Keratinocyte (primary cell): ENCODE measurements at regions not wholly inside any gene's neighbourhood (a gene's known extent, or its start where the extent isn't known, plus 50 kb on each side); places are given as distances from the start of the nearest gene placed in this dataset.

ENCODE experiments used
- DNase-seq: peaks from one replicate; pipeline ENCODE4 v3.0.0-alpha.2; 2011; ENCODE audit warnings: low read depth, missing footprints, low spot score
- FAIRE-seq: peaks from 2 replicates; lab custom pipeline; 2011; peaks lifted over from hg19 to GRCh38; lab: Jason Lieb, UNC
- H2AFZ ChIP-seq: 2 replicates; pipeline ENCODE4 v1.6.0; 2012; ENCODE audit warnings: low read length, control low read depth, inconsistent platforms; ENCODE audit not compliant: control insufficient read depth
- H3K27ac ChIP-seq: 2 replicates; pipeline ENCODE4 v1.5.1; 2011; ENCODE audit warnings: low read length; ENCODE audit not compliant: control insufficient read depth, insufficient read depth
- H3K27me3 ChIP-seq: 3 replicates; pipeline ENCODE4 v1.6.0; 2011; ENCODE audit warnings: low read length; ENCODE audit not compliant: control insufficient read depth, insufficient read depth; ENCODE audit errors: extremely low read depth
- H3K36me3 ChIP-seq, 2 experiments: 2 replicates in 1 of 2; 3 replicates in 1 of 2; pipeline ENCODE4 v1.5.1; 2011; ENCODE audit warnings: low read length in 2 of 2, mild to moderate bottlenecking in 1 of 2; ENCODE audit not compliant: control insufficient read depth in 2 of 2, insufficient read depth in 2 of 2; ENCODE audit errors: extremely low read depth in 1 of 2
- H3K4me1 ChIP-seq: 3 replicates; pipeline ENCODE4 v1.5.1; 2011; ENCODE audit warnings: low read length; ENCODE audit not compliant: control insufficient read depth, insufficient read depth; ENCODE audit errors: extremely low read depth
- H3K4me2 ChIP-seq: 3 replicates; pipeline ENCODE4 v1.6.0; 2011; ENCODE audit warnings: low read depth, low read length; ENCODE audit not compliant: control insufficient read depth, insufficient read depth; ENCODE audit errors: extremely low read depth
- H3K4me3 ChIP-seq, 3 experiments: fragments of 200-600 bp in 1 of 3; sonication (generic) in 1 of 3; 2 replicates in 2 of 3; 3 replicates in 1 of 3; pipeline ENCODE4 v1.5.1; 2011 to 2016; ENCODE audit warnings: low read length in 3 of 3, mild to moderate bottlenecking in 3 of 3, control low read depth in 2 of 3, inconsistent platforms in 1 of 3, low read depth in 1 of 3, mixed read lengths in 1 of 3, mixed run types in 1 of 3, moderate library complexity in 1 of 3; ENCODE audit not compliant: control insufficient read depth in 2 of 3, insufficient read depth in 2 of 3; ENCODE audit errors: extremely low read depth in 1 of 3
- H3K79me2 ChIP-seq: 2 replicates; pipeline ENCODE4 v1.6.0; 2012; ENCODE audit warnings: low read length; ENCODE audit not compliant: control insufficient read depth, insufficient read depth
- H3K9ac ChIP-seq: 3 replicates; pipeline ENCODE4 v1.6.0; 2011; ENCODE audit warnings: low read length; ENCODE audit not compliant: control insufficient read depth, insufficient read depth; ENCODE audit errors: extremely low read depth
- H3K9me1 ChIP-seq: 3 replicates; pipeline ENCODE4 v1.6.0; 2011; ENCODE audit warnings: low read length; ENCODE audit not compliant: control insufficient read depth, insufficient read depth; ENCODE audit errors: extremely low read depth
- H3K9me3 ChIP-seq: 2 replicates; pipeline ENCODE4 v1.5.1; 2012; ENCODE audit warnings: low read depth, low read length; ENCODE audit not compliant: control insufficient read depth
- H4K20me1 ChIP-seq: 3 replicates; pipeline ENCODE4 v1.6.0; 2011; ENCODE audit warnings: low read length; ENCODE audit not compliant: control insufficient read depth, insufficient read depth; ENCODE audit errors: extremely low read depth
- EZH2 ChIP-seq: IDR thresholded peaks from one replicate; pipeline ENCODE4 v1.6.1; 2012; ENCODE audit warnings: inconsistent platforms, mild to moderate bottlenecking, low read length, moderate library complexity
- dilution Hi-C: fragments of 300-500 bp; cut with MboI; formaldehyde crosslinking; loops from one replicate; pipeline ENCODE4 v1.7.0; 2020; ENCODE audit warnings: low sequenced_read_pairs; ENCODE audit not compliant: extremely low pct_ligation_motif_present
- TF ChIP-seq, protein P1 (sequence below), 3 experiments: IDR thresholded peaks in 1 of 3; conservative IDR thresholded peaks in 1 of 3; optimal IDR thresholded peaks in 1 of 3; 2 replicates in 2 of 3; 3 replicates in 1 of 3; pipeline versions ENCODE3 to v1.5.1; 2011; ENCODE audit warnings: low read length in 3 of 3, mild to moderate bottlenecking in 3 of 3, moderate library complexity in 2 of 3, control low read depth in 1 of 3, inconsistent platforms in 1 of 3; ENCODE audit not compliant: insufficient read depth in 2 of 3; ENCODE audit errors: extremely low read depth in 1 of 3

DNA sequence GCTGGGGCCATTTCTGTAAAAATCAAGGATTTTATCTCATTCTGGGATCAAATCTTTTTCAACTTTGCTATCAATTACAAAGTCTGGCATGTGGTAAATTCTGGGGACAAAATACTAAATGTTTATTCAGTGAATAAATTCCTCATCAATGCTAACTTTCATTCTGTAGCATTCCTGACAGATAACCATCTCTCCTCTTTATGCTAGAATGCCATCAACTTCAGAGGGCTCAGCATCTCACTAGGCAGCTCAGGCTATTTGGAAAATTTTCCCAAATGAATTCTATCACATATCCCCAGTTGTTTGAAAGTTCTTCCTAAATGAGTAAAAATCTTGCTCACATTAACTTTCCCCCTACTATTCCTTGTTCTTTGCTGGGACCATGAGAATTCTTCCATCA lies 163.0 kb upstream of the DAB1 start:
- no peak for FAIRE-seq
- Histone ChIP-seq H3K79me2 (no peaks in the 10 kb centered on the region), H3K9me3 (no peaks in the 10 kb centered on the region), H3K4me1 (peaks cover 13% of the 10 kb centered on the region), H3K4me2 (no peak overlapping the region), H3K4me3 (no peak overlapping the region), H3K9me1 (no peaks in the 10 kb centered on the region), H3K36me3 (no peaks in the 10 kb centered on the region), H4K20me1 (no peaks in the 10 kb centered on the region), H3K9ac (no peak overlapping the region), H3K27me3 (no peaks in the 10 kb centered on the region), H3K27ac (no peak overlapping the region), H2AFZ (no peak overlapping the region)
- DNase-seq = no peak
- TF ChIP-seq, protein P1, sequence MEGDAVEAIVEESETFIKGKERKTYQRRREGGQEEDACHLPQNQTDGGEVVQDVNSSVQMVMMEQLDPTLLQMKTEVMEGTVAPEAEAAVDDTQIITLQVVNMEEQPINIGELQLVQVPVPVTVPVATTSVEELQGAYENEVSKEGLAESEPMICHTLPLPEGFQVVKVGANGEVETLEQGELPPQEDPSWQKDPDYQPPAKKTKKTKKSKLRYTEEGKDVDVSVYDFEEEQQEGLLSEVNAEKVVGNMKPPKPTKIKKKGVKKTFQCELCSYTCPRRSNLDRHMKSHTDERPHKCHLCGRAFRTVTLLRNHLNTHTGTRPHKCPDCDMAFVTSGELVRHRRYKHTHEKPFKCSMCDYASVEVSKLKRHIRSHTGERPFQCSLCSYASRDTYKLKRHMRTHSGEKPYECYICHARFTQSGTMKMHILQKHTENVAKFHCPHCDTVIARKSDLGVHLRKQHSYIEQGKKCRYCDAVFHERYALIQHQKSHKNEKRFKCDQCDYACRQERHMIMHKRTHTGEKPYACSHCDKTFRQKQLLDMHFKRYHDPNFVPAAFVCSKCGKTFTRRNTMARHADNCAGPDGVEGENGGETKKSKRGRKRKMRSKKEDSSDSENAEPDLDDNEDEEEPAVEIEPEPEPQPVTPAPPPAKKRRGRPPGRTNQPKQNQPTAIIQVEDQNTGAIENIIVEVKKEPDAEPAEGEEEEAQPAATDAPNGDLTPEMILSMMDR (optimal IDR thresholded peaks at IDR 0.05 in 1 of 3, IDR thresholded peaks at IDR 0.05 in 1 of 3, conservative IDR thresholded peaks at IDR 0.05 in 1 of 3; ENCODE audit: extremely low read depth in 1 of 3, insufficient read depth in 2 of 3, low read length in 3 of 3) = no peak
- TF ChIP-seq EZH2 = no peak
- dilution Hi-C loops = no loop called here

- no peaks in the 10 kb centered on the region for H3K79me2 ChIP-seq
- no peak overlapping the region for H3K4me2 ChIP-seq
- no peak overlapping the region for H3K4me3 ChIP-seq
- no peaks in the 10 kb centered on the region for H4K20me1 ChIP-seq
- dilution Hi-C loops = no loop called here
- H3K36me3 ChIP-seq = no peaks in the 10 kb centered on the region
- TF ChIP-seq, protein P1 (optimal IDR thresholded peaks at IDR 0.05 in 1 of 3, IDR thresholded peaks at IDR 0.05 in 1 of 3, conservative IDR thresholded peaks at IDR 0.05 in 1 of 3; ENCODE audit: extremely low read depth in 1 of 3, insufficient read depth in 2 of 3, low read length in 3 of 3) = no peak
- H3K27ac ChIP-seq = no peak overlapping the region
- H2AFZ ChIP-seq = no peak overlapping the region
- FAIRE-seq (no peak), DNase-seq (no peak)
- no peaks in the 10 kb centered on the region for H3K27me3 ChIP-seq
- H3K9ac ChIP-seq = no peak overlapping the region
- H3K4me1 ChIP-seq = no peaks in the 10 kb centered on the region
- no peaks in the 10 kb centered on the region for H3K9me1 ChIP-seq
- H3K9me3 ChIP-seq = no peaks in the 10 kb centered on the region
Measured at GRCh38 chr1:57578680-57579079, 154.8 kb upstream of the DAB1 start.
